Fibroblast of lung (primary cell): ENCODE measurements at regions not wholly inside any gene's neighbourhood (a gene's known extent, or its start where the extent isn't known, plus 50 kb on each side); places are given as distances from the start of the nearest gene placed in this dataset.
A peak's percentile ranks its signal among the peaks of the same experiment; 100 is the strongest.
"Not testable (repeated sequence)": the region's sequence is repeated elsewhere in the genome, so short reads cannot be mapped to it uniquely, and the experiment has no call there.

ENCODE experiments used
- DNase-seq, 2 donors: peaks; one replicate each; pipeline versions ENCODE4 v3.0.0 to v3.0.0-alpha.2; 2010; ENCODE audit warnings: low read depth in 2 of 2
- H2AFZ ChIP-seq: 2 replicates; pipeline ENCODE4 v1.5.1; 2012; ENCODE audit warnings: low read length, control low read depth, inconsistent platforms
- H3K27ac ChIP-seq: 2 replicates; pipeline ENCODE4 v1.5.1; 2011; ENCODE audit warnings: low read length, control low read depth; ENCODE audit not compliant: insufficient read depth
- H3K27me3 ChIP-seq: 2 replicates; pipeline ENCODE4 v1.5.1; 2011; ENCODE audit warnings: mild to moderate bottlenecking, low read length; ENCODE audit not compliant: control insufficient read depth, insufficient read depth
- H3K36me3 ChIP-seq: 2 replicates; pipeline ENCODE4 v1.5.1; 2011; ENCODE audit warnings: low read length; ENCODE audit not compliant: control insufficient read depth, insufficient read depth
- H3K4me1 ChIP-seq: 2 replicates; pipeline ENCODE4 v1.5.1; 2011; ENCODE audit warnings: low read length; ENCODE audit not compliant: control insufficient read depth, insufficient read depth; ENCODE audit errors: extremely low read depth
- H3K4me2 ChIP-seq: 2 replicates; pipeline ENCODE4 v1.5.1; 2011; ENCODE audit warnings: low read length, control low read depth; ENCODE audit not compliant: insufficient read depth; ENCODE audit errors: extremely low read depth
- H3K4me3 ChIP-seq, 4 experiments: fragments of 200-600 bp in 1 of 4; sonication (generic) in 1 of 4; replicated peaks in 1 of 4; 2 replicates each; pipeline ENCODE4 v1.5.1; 2011 to 2016; ENCODE audit warnings: low read length in 4 of 4, low read depth in 3 of 4, mild to moderate bottlenecking in 3 of 4, control low read depth in 2 of 4, inconsistent platforms in 1 of 4, mixed read lengths in 1 of 4; ENCODE audit not compliant: insufficient read depth in 1 of 4; ENCODE audit errors: control extremely low read depth in 1 of 4
- H3K79me2 ChIP-seq: 2 replicates; pipeline ENCODE4 v1.5.1; 2012; ENCODE audit warnings: mild to moderate bottlenecking, low read length, inconsistent platforms; ENCODE audit not compliant: control insufficient read depth, insufficient read depth
- H3K9ac ChIP-seq: 2 replicates; pipeline ENCODE4 v1.5.1; 2011; ENCODE audit warnings: mild to moderate bottlenecking, low read length, control low read depth; ENCODE audit not compliant: insufficient read depth
- H3K9me3 ChIP-seq: 2 replicates; pipeline ENCODE4 v1.5.1; 2012; ENCODE audit warnings: low read depth, low read length; ENCODE audit not compliant: control insufficient read depth, insufficient read depth
- H4K20me1 ChIP-seq: 2 replicates; pipeline ENCODE4 v1.5.1; 2011; ENCODE audit warnings: low read length; ENCODE audit not compliant: control insufficient read depth, insufficient read depth; ENCODE audit errors: extremely low read depth
- CTCF ChIP-seq, 2 donors: IDR thresholded peaks in 1 of 2; conservative IDR thresholded peaks in 1 of 2; 1 replicate in 1 of 2; 2 replicates in 1 of 2; pipeline ENCODE4 v1.5.1; 2011 to 2012; ENCODE audit warnings: low read length in 2 of 2, control low read depth in 1 of 2, inconsistent platforms in 1 of 2, low read depth in 1 of 2, mild to moderate bottlenecking in 1 of 2
- EZH2 ChIP-seq: IDR thresholded peaks from 2 replicates; pipeline ENCODE4 v1.5.1; 2012; ENCODE audit warnings: low read length, control low read depth, mild to moderate bottlenecking; ENCODE audit errors: missing control alignments

- no peaks in the 10 kb centered on the region for H3K79me2 ChIP-seq
- H3K36me3 ChIP-seq = no peaks in the 10 kb centered on the region
- DNase-seq = peak in 1 of 2 donors; percentile 1
- H3K4me1 ChIP-seq = no peaks in the 10 kb centered on the region
- no peak overlapping the region for H2AFZ ChIP-seq
- H3K4me2 ChIP-seq = no peak overlapping the region
- no peak overlapping the region for H3K9ac ChIP-seq
- H3K27me3 ChIP-seq = no peaks in the 10 kb centered on the region
- TF ChIP-seq CTCF (conservative IDR thresholded peaks at IDR 0.05 in 1 of 2, IDR thresholded peaks at IDR 0.05 in 1 of 2; ENCODE audit: low read depth in 1 of 2, low read length in 2 of 2) = no peak
- TF ChIP-seq EZH2 = no peak
- no peak overlapping the region for H3K4me3 ChIP-seq
- no peaks in the 10 kb centered on the region for H3K9me3 ChIP-seq
- H3K27ac ChIP-seq = no peak overlapping the region
- H4K20me1 ChIP-seq = no peaks in the 10 kb centered on the region
These were observed 111.7 kb upstream of the DYNAP start for GRCh38 chr18:54479365-54479764.

- no peak for DNase-seq
- no peak overlapping the region for H3K9ac ChIP-seq
- TF ChIP-seq CTCF (conservative IDR thresholded peaks at IDR 0.05 in 1 of 2, IDR thresholded peaks at IDR 0.05 in 1 of 2; ENCODE audit: low read depth in 1 of 2, low read length in 2 of 2) (no peak), EZH2 (no peak)
These were observed 110.4 kb upstream of the DYNAP start for GRCh38 chr18:54480616-54481015.

GRCh38 chr18:54502451-54502850 lies 88.6 kb upstream of the DYNAP start:
- not testable (repeated sequence) for H3K4me1 ChIP-seq, H3K4me3 ChIP-seq, H3K27me3 ChIP-seq, H2AFZ ChIP-seq, DNase-seq, H4K20me1 ChIP-seq, H3K36me3 ChIP-seq, H3K9me3 ChIP-seq, H3K27ac ChIP-seq, H3K79me2 ChIP-seq, H3K9ac ChIP-seq, H3K4me2 ChIP-seq

More at GRCh38 chr18:54480616-54481015, 110.4 kb upstream of the DYNAP start:
- no peak overlapping the region for H3K4me3 ChIP-seq
- H2AFZ ChIP-seq = no peak overlapping the region
- no peaks in the 10 kb centered on the region for H3K4me1 ChIP-seq
- H3K36me3 ChIP-seq = no peaks in the 10 kb centered on the region
- H3K27me3 ChIP-seq = no peaks in the 10 kb centered on the region
- no peak overlapping the region for H3K4me2 ChIP-seq
- H4K20me1 ChIP-seq = no peaks in the 10 kb centered on the region
- H3K9me3 ChIP-seq = no peaks in the 10 kb centered on the region
- H3K79me2 ChIP-seq = no peaks in the 10 kb centered on the region
- no peak overlapping the region for H3K27ac ChIP-seq
